Panc1 (cell line): ENCODE measurements at regions not wholly inside any gene's neighbourhood (a gene's known extent, or its start where the extent isn't known, plus 50 kb on each side); places are given as distances from the start of the nearest gene placed in this dataset.

ENCODE experiments used
- ATAC-seq: fragments of 200-7000 bp; cut with Tn5 transposase; 2 replicates; pipeline ENCODE4 v1.9.1; 2020; ENCODE audit warnings: mild to moderate bottlenecking, moderate library complexity
- BruUV-seq: library from RNA; stranded (reverse); fragments of 400-500 nt; replicated peaks from 2 replicates; lab custom pipeline; 2021; lab: Mats Ljungman, UMichigan
- CTCF ChIA-PET: fragments of 300-600 bp; sonication (Branson Sonifier 250); formaldehyde crosslinking; loops from one replicate; lab custom pipeline; 2022; ENCODE audit warnings: antibody characterized with exemption; lab: Charles Lee
- POLR2A ChIA-PET: fragments of 300-600 bp; sonication (Branson Sonifier 250); formaldehyde crosslinking; loops from one replicate; lab custom pipeline; 2022; ENCODE audit warnings: antibody characterized with exemption; lab: Charles Lee
- DNase-seq: peaks from one replicate; pipeline ENCODE4 v3.0.0-alpha.2; 2010; ENCODE audit warnings: low read depth, low spot score
- H3K27ac ChIP-seq: 2 replicates; pipeline ENCODE4 v1.5.1; 2011; ENCODE audit warnings: mild to moderate bottlenecking, low read length, inconsistent platforms
- H3K27me3 ChIP-seq: fragments of 200-500 bp; sonication (Bioruptor generic); 2 replicates; pipeline ENCODE4 v1.6.0; 2014; ENCODE audit warnings: low read length, inconsistent platforms; ENCODE audit not compliant: control insufficient read depth, insufficient read depth
- H3K36me3 ChIP-seq: fragments of 200-500 bp; sonication (Bioruptor generic); 2 replicates; pipeline ENCODE4 v1.5.1; 2014; ENCODE audit warnings: inconsistent platforms, mild to moderate bottlenecking, low read length, moderate library complexity; ENCODE audit not compliant: control insufficient read depth, insufficient read depth
- H3K4me1 ChIP-seq: 2 replicates; pipeline ENCODE4 v1.5.1; 2011; ENCODE audit warnings: inconsistent platforms, mild to moderate bottlenecking, low read length, moderate library complexity; ENCODE audit not compliant: control insufficient read depth, insufficient read depth
- H3K4me3 ChIP-seq, 2 experiments: 2 replicates each; pipeline ENCODE4 v1.5.1; 2011 to 2012; ENCODE audit warnings: low read depth in 2 of 2, low read length in 2 of 2, mild to moderate bottlenecking in 2 of 2, inconsistent platforms in 1 of 2, moderate library complexity in 1 of 2
- H3K9me3 ChIP-seq: fragments of 200-500 bp; sonication (Bioruptor generic); 2 replicates; pipeline ENCODE4 v1.5.1; 2014; ENCODE audit warnings: low read depth, mild to moderate bottlenecking, inconsistent platforms, low read length, moderate library complexity; ENCODE audit not compliant: control insufficient read depth, insufficient read depth
- CTCF ChIP-seq: fragments of 450-650 bp; IDR thresholded peaks from 2 replicates; pipeline ENCODE4 v1.5.1; 2017; ENCODE audit warnings: mild to moderate bottlenecking
- POLR2AphosphoS5 ChIP-seq: IDR thresholded peaks from 2 replicates; pipeline ENCODE4 v1.6.1; 2012; ENCODE audit warnings: mild to moderate bottlenecking, low read depth, low read length, moderate library complexity
- REST ChIP-seq, 2 experiments: IDR thresholded peaks; 2 replicates each; pipeline ENCODE4 v1.6.1; 2011 to 2012; ENCODE audit warnings: low read depth in 2 of 2, control low read depth in 1 of 2, low read length in 1 of 2, mild to moderate bottlenecking in 1 of 2, moderate library complexity in 1 of 2; ENCODE audit not compliant: insufficient read depth in 1 of 2
- SIN3A ChIP-seq: IDR thresholded peaks from 2 replicates; pipeline ENCODE4 v1.6.1; 2012; ENCODE audit warnings: low read depth, mild to moderate bottlenecking, low read length, moderate library complexity, borderline replicate concordance; ENCODE audit not compliant: insufficient read depth
- TCF7L2 ChIP-seq: IDR thresholded peaks from 2 replicates; pipeline ENCODE4 v1.6.1; 2011; ENCODE audit warnings: mild to moderate bottlenecking, low read depth, low read length, inconsistent platforms
- in situ Hi-C: cut with HindIII; loops from 2 replicates; pipeline ENCODE4 v1.10.0; 2016; ENCODE audit warnings: low sequenced_read_pairs, low pct_unique_long_range_greater_than_20kb
- intact Hi-C: fragments of 100-400 bp; cut with micrococcal nuclease; formaldehyde crosslinking; loops from one replicate; pipeline ENCODE4 v1.10.0; 2022; ENCODE audit not compliant: unreplicated experiment

GRCh38 chr7:138204982-138205298 lies 128.7 kb downstream of the AKR1D1 start:
- in situ Hi-C loops, result no loop called here
- H3K27ac ChIP-seq, result no peak overlapping the region
- H3K4me3 ChIP-seq, result no peak overlapping the region
- DNase-seq (no peak), ATAC-seq (no peak)
- no peaks in the 10 kb centered on the region for H3K36me3 ChIP-seq
- H3K9me3 ChIP-seq, result no peaks in the 10 kb centered on the region
- no TSS peak for BruUV-seq
- intact Hi-C loops, result no loop called here
- CTCF ChIA-PET, result no interaction called here
- POLR2A ChIA-PET, result no interaction called here
- TF ChIP-seq CTCF, result no peak
- TF ChIP-seq SIN3A, result no peak
- no peak for TF ChIP-seq TCF7L2
- no peak for TF ChIP-seq REST (IDR thresholded peaks at IDR 0.05; ENCODE audit: insufficient read depth in 1 of 2, low read depth in 2 of 2, low read length in 1 of 2)
- TF ChIP-seq POLR2AphosphoS5, result no peak
- no peaks in the 10 kb centered on the region for H3K4me1 ChIP-seq
- H3K27me3 ChIP-seq, result no peaks in the 10 kb centered on the region

GRCh38 chr7:138205614-138206150 lies 129.4 kb downstream of the AKR1D1 start:
- ATAC-seq, result no peak
- intact Hi-C loops, result no loop called here
- TF ChIP-seq POLR2AphosphoS5 (no peak), SIN3A (no peak), CTCF (no peak), TCF7L2 (no peak), REST (IDR thresholded peaks at IDR 0.05; ENCODE audit: insufficient read depth in 1 of 2, low read depth in 2 of 2, low read length in 1 of 2) (no peak)

More at GRCh38 chr7:138205614-138206150, 129.4 kb downstream of the AKR1D1 start:
- ChIA-PET POLR2A (no interaction called here), CTCF (no interaction called here)
- Histone ChIP-seq H3K4me3 (no peak overlapping the region), H3K4me1 (no peaks in the 10 kb centered on the region), H3K27ac (no peak overlapping the region), H3K36me3 (no peaks in the 10 kb centered on the region), H3K9me3 (no peaks in the 10 kb centered on the region), H3K27me3 (no peaks in the 10 kb centered on the region)
- no peak for DNase-seq
- BruUV-seq, result no TSS peak
- in situ Hi-C loops, result no loop called here
